ENCODE measurements at regions not wholly inside any gene's neighbourhood (a gene's known extent, or its start where the extent isn't known, plus 50 kb on each side); places are given as distances from the start of the nearest gene placed in this dataset.

GRCh38 chr5:54612711-54613110 is 95.2 kb downstream of the SNX18 start:
- no peak overlapping the region for H3K4me3 ChIP-seq
- no peaks in the 10 kb centered on the region for H3K27me3 ChIP-seq
- ATAC-seq (no peak), FAIRE-seq (no peak), DNase-seq (no peak)
- TF ChIP-seq CTCF (IDR thresholded peaks at IDR 0.05): no peak
- no peaks in the 10 kb centered on the region for H3K36me3 ChIP-seq
- intact Hi-C loops (cut with DNase I): no loop called here
- H3K27ac ChIP-seq: no peak overlapping the region
- 87 to 88% methylated on average over 5 of the region's 5 CpGs for WGBS, 2 donors
- no peaks in the 10 kb centered on the region for H3K4me1 ChIP-seq
- H3K9me3 ChIP-seq: no peaks in the 10 kb centered on the region

GRCh38 chr5:54611290-54611951 is 93.9 kb downstream of the SNX18 start:
- Histone ChIP-seq H3K4me1 (no peaks in the 10 kb centered on the region), H3K9me3 (no peaks in the 10 kb centered on the region), H3K36me3 (no peaks in the 10 kb centered on the region), H3K27ac (no peak overlapping the region), H3K4me3 (no peak overlapping the region), H3K27me3 (no peaks in the 10 kb centered on the region)
- ATAC-seq: peak in 1 of 4 donors; percentile 39
- 63% methylated on average over 5 of the region's 5 CpGs for WGBS, 2 donors
- TF ChIP-seq CTCF (IDR thresholded peaks at IDR 0.05): no peak
- intact Hi-C loops (cut with DNase I): no loop called here
- no peak for DNase-seq
- FAIRE-seq: no peak

GRCh38 chr5:54610197-54610944 is 92.8 kb downstream of the SNX18 start:
- Histone ChIP-seq H3K4me1 (no peaks in the 10 kb centered on the region), H3K36me3 (no peaks in the 10 kb centered on the region), H3K27ac (no peak overlapping the region), H3K9me3 (no peaks in the 10 kb centered on the region), H3K27me3 (no peaks in the 10 kb centered on the region), H3K4me3 (no peak overlapping the region)
- no peak for TF ChIP-seq CTCF (IDR thresholded peaks at IDR 0.05)
- DNase-seq (no peak), FAIRE-seq (no peak), ATAC-seq (peak in 2 of 4 donors; percentile 66 to 70)
- intact Hi-C loops (cut with DNase I): no loop called here
- 71 to 73% methylated on average over 6 of the region's 6 CpGs for WGBS, 2 donors

- H3K9me3 ChIP-seq: no peaks in the 10 kb centered on the region
- no peaks in the 10 kb centered on the region for H3K27me3 ChIP-seq
- 86 to 89% methylated on average over 3 of the region's 3 CpGs for WGBS, 2 donors
- no peak for FAIRE-seq
- TF ChIP-seq CTCF (IDR thresholded peaks at IDR 0.05): no peak
- no peaks in the 10 kb centered on the region for H3K36me3 ChIP-seq
- no peaks in the 10 kb centered on the region for H3K4me1 ChIP-seq
- ATAC-seq: no peak
- no peak overlapping the region for H3K27ac ChIP-seq
- no peak for DNase-seq
- no peak overlapping the region for H3K4me3 ChIP-seq
- intact Hi-C loops (cut with DNase I): no loop called here
These were observed 91.0 kb downstream of the SNX18 start for GRCh38 chr5:54608423-54609085.

All from pancreas (tissue), 10 donors.